Neuronal stem cell (in vitro differentiated cells): ENCODE measurements at regions not wholly inside any gene's neighbourhood (a gene's known extent, or its start where the extent isn't known, plus 50 kb on each side); places are given as distances from the start of the nearest gene placed in this dataset.

Experiments used
- DNase-seq: peaks from one replicate; pipeline ENCODE4 v3.0.0-alpha.2; 2013; ENCODE audit warnings: low spot score
- H2AFZ ChIP-seq: one replicate; pipeline ENCODE4 v1.6.1; 2013; ENCODE audit warnings: mild to moderate bottlenecking, low read length, inconsistent platforms
- H2AK5ac ChIP-seq: 2 replicates; pipeline ENCODE4 v1.6.1; 2013; ENCODE audit warnings: low read depth, mild to moderate bottlenecking, inconsistent platforms, low read length, moderate library complexity, mixed read lengths
- H2BK120ac ChIP-seq: 2 replicates; pipeline ENCODE4 v1.6.1; 2013; ENCODE audit warnings: low read depth, mild to moderate bottlenecking, inconsistent platforms, low read length, moderate library complexity, mixed read lengths
- H2BK12ac ChIP-seq: one replicate; pipeline ENCODE4 v1.6.1; 2013; ENCODE audit warnings: low read length, inconsistent platforms
- H2BK15ac ChIP-seq: 2 replicates; pipeline ENCODE4 v1.6.1; 2013; ENCODE audit warnings: mild to moderate bottlenecking, low read length, inconsistent platforms, mixed read lengths
- H2BK5ac ChIP-seq: one replicate; pipeline ENCODE4 v1.6.1; 2013; ENCODE audit warnings: inconsistent platforms, mild to moderate bottlenecking, low read length, moderate library complexity
- H3K14ac ChIP-seq: one replicate; pipeline ENCODE4 v1.6.1; 2013; ENCODE audit warnings: low read length, inconsistent platforms
- H3K18ac ChIP-seq: 2 replicates; pipeline ENCODE4 v1.6.1; 2013; ENCODE audit warnings: low read length, inconsistent platforms
- H3K23ac ChIP-seq: 2 replicates; pipeline ENCODE4 v1.6.1; 2013; ENCODE audit warnings: low read depth, mild to moderate bottlenecking, mixed read lengths, low read length, inconsistent platforms; ENCODE audit not compliant: poor library complexity
- H3K27ac ChIP-seq: replicated peaks from 3 replicates; pipeline ENCODE4 v1.5.1; 2013; ENCODE audit warnings: low read length, inconsistent platforms
- H3K27me3 ChIP-seq, 3 experiments: 2 replicates each; pipeline ENCODE4 v1.6.1; 2013; ENCODE audit warnings: low read length in 3 of 3, mild to moderate bottlenecking in 2 of 3, inconsistent platforms in 1 of 3, low read depth in 1 of 3, mixed read lengths in 1 of 3, moderate library complexity in 1 of 3; ENCODE audit not compliant: control insufficient read depth in 3 of 3, insufficient read depth in 3 of 3
- H3K36me3 ChIP-seq, 2 donors: replicated peaks in 1 of 2; 2 replicates each; pipeline ENCODE4 v1.6.1; 2013; ENCODE audit warnings: low read length in 2 of 2; ENCODE audit not compliant: control insufficient read depth in 2 of 2, insufficient read depth in 2 of 2
- H3K4ac ChIP-seq: 2 replicates; pipeline ENCODE4 v1.6.1; 2013; ENCODE audit warnings: inconsistent platforms, mild to moderate bottlenecking, low read length, moderate library complexity
- H3K4me1 ChIP-seq, 2 donors: 1 replicate in 1 of 2; 2 replicates in 1 of 2; pipeline ENCODE4 v1.6.1; 2013; ENCODE audit warnings: low read length in 2 of 2, low read depth in 1 of 2; ENCODE audit not compliant: control insufficient read depth in 2 of 2, insufficient read depth in 1 of 2
- H3K4me2 ChIP-seq: one replicate; pipeline ENCODE4 v1.6.1; 2013; ENCODE audit warnings: mild to moderate bottlenecking, low read length, inconsistent platforms; ENCODE audit not compliant: insufficient read depth, poor library complexity, severe bottlenecking
- H3K4me3 ChIP-seq, 2 donors: 2 replicates each; pipeline ENCODE4 v1.5.1; 2013; ENCODE audit warnings: low read length in 2 of 2, mild to moderate bottlenecking in 2 of 2, inconsistent platforms in 1 of 2, moderate library complexity in 1 of 2
- H3K79me1 ChIP-seq: one replicate; pipeline ENCODE4 v1.6.1; 2013; ENCODE audit warnings: low read depth, mild to moderate bottlenecking, inconsistent platforms, low read length, moderate library complexity
- H3K9ac ChIP-seq: one replicate; pipeline ENCODE4 v1.6.1; 2013; ENCODE audit warnings: mild to moderate bottlenecking, low read depth, low read length, inconsistent platforms; ENCODE audit not compliant: poor library complexity
- H3K9me3 ChIP-seq, 2 donors: replicated peaks in 1 of 2; 2 replicates each; pipeline versions ENCODE3 to v1.6.1; 2013; ENCODE audit warnings: low read length in 2 of 2, mild to moderate bottlenecking in 2 of 2, inconsistent platforms in 1 of 2, low read depth in 1 of 2, mixed read lengths in 1 of 2, moderate library complexity in 1 of 2; ENCODE audit not compliant: control insufficient read depth in 2 of 2, insufficient read depth in 1 of 2
- H4K8ac ChIP-seq: one replicate; pipeline ENCODE4 v1.6.1; 2013; ENCODE audit warnings: low read depth, mild to moderate bottlenecking, inconsistent platforms, low read length, moderate library complexity
- H4K91ac ChIP-seq: one replicate; pipeline ENCODE4 v1.6.1; 2013; ENCODE audit warnings: low read length, low read depth, mild to moderate bottlenecking, inconsistent platforms; ENCODE audit not compliant: poor library complexity
- WGBS, 2 donors: extraction: QIAGEN DNeasy Blood & Tissue Kit; methylation state at CpG; one replicate each; pipeline ENCODE4 v1.1.7; 2013; ENCODE audit warnings: missing lambda C conversion rate in 2 of 2, mixed read lengths in 1 of 2; ENCODE audit not compliant: insufficient read length in 2 of 2, insufficient replicate concordance in 1 of 2; ENCODE audit errors: extremely low coverage in 2 of 2; 5-methylcytosine and 5-hydroxymethylcytosine counted together

DNA sequence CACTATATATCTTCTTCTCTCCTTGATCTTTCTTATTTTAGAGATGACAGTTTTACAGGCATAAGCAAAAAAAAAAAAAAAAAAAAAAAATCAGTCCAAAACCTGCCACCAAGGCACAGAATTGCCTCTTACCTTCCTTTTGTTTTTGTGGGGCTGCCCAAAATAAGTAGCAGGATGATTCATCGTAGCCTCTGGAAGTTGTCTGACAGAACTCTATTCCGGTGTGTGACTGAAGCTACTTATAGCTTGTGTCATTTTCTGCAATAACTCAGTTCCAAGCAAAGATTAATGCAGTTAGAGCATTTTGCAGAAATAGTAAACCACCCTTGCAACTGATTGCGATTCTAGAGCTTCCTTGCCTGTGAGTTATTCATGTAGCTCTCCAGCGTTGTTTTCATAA, 186.8 kb downstream of the KIF2B start:
- Histone ChIP-seq H3K27ac (no peak overlapping the region), H3K23ac (no peak overlapping the region), H3K18ac (no peak overlapping the region), H3K4me2 (no peak overlapping the region), H3K79me1 (no peaks in the 10 kb centered on the region), H3K4me1 (no peaks in the 10 kb centered on the region), H3K9me3 (no peaks in the 10 kb centered on the region), H2BK120ac (no peak overlapping the region), H3K14ac (no peak overlapping the region), H2BK12ac (no peak overlapping the region), H2AK5ac (no peak overlapping the region), H3K9ac (no peak overlapping the region), H2BK5ac (no peak overlapping the region), H3K36me3 (no peaks in the 10 kb centered on the region), H2BK15ac (no peak overlapping the region), H3K4me3 (no peak overlapping the region), H2AFZ (no peak overlapping the region), H4K8ac (no peak overlapping the region), H3K27me3 (no peaks in the 10 kb centered on the region), H4K91ac (no peak overlapping the region), H3K4ac (no peak overlapping the region)
- no CpG with 5 or more reads among the region's 4 CpGs for WGBS, 2 donors
- DNase-seq, result no peak

DNA sequence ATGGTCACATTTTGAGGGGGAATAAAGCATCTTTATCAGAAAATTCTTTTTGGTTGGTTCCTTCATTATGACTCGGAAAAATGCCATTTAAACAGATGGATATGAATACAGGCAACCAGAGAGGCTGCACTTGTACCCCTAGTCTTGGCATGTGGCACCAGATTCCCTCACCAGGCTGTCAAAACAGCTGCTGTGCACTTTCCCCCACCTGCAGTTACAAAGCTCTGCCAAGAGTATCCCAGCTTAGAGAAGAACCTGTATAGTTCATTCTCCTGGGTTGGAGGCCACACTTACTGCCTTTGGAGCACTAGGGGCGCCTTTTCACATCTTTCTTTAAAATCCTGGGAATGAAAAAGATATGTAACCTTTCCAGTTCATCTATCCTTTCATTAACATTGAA, 190.3 kb downstream of the KIF2B start:
- H3K4me2 ChIP-seq, result no peak overlapping the region
- no peaks in the 10 kb centered on the region for H3K36me3 ChIP-seq
- no peak overlapping the region for H3K4ac ChIP-seq
- no peak overlapping the region for H2BK120ac ChIP-seq
- no CpG with 5 or more reads among the region's 2 CpGs for WGBS, 2 donors
- H2BK12ac ChIP-seq, result no peak overlapping the region
- no peaks in the 10 kb centered on the region for H3K27me3 ChIP-seq
- H4K91ac ChIP-seq, result no peak overlapping the region
- no peaks in the 10 kb centered on the region for H3K4me1 ChIP-seq
- H4K8ac ChIP-seq, result no peak overlapping the region
- no peak overlapping the region for H2AK5ac ChIP-seq
- H3K79me1 ChIP-seq, result no peaks in the 10 kb centered on the region
- H3K18ac ChIP-seq, result no peak overlapping the region
- H3K4me3 ChIP-seq, result no peak overlapping the region
- H3K14ac ChIP-seq, result no peak overlapping the region
- H2BK5ac ChIP-seq, result no peak overlapping the region
- no peak for DNase-seq
- no peaks in the 10 kb centered on the region for H3K9me3 ChIP-seq
- H3K9ac ChIP-seq, result no peak overlapping the region
- H3K23ac ChIP-seq, result no peak overlapping the region
- H2AFZ ChIP-seq, result no peak overlapping the region
- H3K27ac ChIP-seq, result no peak overlapping the region
- H2BK15ac ChIP-seq, result no peak overlapping the region

DNA sequence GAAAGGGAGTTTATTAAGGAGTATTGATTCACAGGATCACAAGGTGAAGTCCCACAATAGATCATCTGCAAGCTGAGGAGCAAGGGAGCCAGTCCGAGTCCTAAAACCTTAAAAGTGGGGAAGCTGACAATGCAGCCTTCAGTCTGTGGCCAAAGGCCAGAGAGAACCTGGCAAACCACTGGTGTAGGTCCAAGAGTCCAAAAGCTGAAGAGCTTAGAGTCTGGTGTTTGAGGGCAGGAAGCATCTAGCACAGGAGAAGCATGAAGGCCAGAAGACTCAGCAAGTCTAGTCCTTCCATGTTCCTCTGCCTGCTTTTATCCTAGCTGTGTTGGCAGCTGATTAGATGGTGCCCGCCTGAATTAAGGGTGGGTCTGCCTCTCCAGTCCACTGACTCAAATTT, 193.0 kb downstream of the KIF2B start:
- DNase-seq, result no peak
- Histone ChIP-seq H4K91ac (no peak overlapping the region), H4K8ac (no peak overlapping the region), H2BK15ac (no peak overlapping the region), H2AFZ (no peak overlapping the region), H3K9ac (no peak overlapping the region), H3K27ac (no peak overlapping the region), H3K4me1 (no peaks in the 10 kb centered on the region), H3K18ac (peak overlapping the region; percentile 4), H3K9me3 (no peaks in the 10 kb centered on the region), H3K27me3 (no peaks in the 10 kb centered on the region), H3K36me3 (no peaks in the 10 kb centered on the region), H3K23ac (no peak overlapping the region), H3K4me2 (no peak overlapping the region), H3K4ac (no peak overlapping the region), H2AK5ac (no peak overlapping the region), H2BK5ac (no peak overlapping the region), H2BK120ac (no peak overlapping the region), H3K14ac (no peak overlapping the region), H2BK12ac (no peak overlapping the region), H3K4me3 (no peak overlapping the region), H3K79me1 (no peaks in the 10 kb centered on the region)
- no CpG with 5 or more reads among the region's 2 CpGs for WGBS, 2 donors

DNA sequence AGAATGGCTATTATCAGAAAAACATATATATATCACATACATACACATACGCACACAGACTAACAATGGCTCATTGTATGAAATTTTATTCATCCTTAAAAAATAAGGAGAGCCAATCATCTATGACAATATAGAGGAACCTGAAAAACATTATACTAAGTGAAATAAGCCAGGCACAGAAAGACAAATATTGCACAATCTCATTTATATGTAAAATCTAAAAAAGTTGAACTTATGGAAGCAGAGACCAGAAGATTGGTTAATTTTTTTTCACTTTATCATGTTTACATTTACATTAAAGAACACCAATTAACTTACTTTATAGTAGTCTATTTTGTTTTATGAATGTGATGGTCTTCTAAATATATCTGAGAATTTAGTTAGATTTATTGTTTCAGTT, 198.7 kb downstream of the KIF2B start:
- H3K36me3 ChIP-seq, result no peaks in the 10 kb centered on the region
- H2BK15ac ChIP-seq, result no peak overlapping the region
- H3K9me3 ChIP-seq, result no peaks in the 10 kb centered on the region
- H2AFZ ChIP-seq, result no peak overlapping the region
- DNase-seq, result no peak
- no peak overlapping the region for H3K27ac ChIP-seq
- H4K8ac ChIP-seq, result no peak overlapping the region
- WGBS, 2 donors, result no CpG with 5 or more reads among the region's 1 CpG
- no peak overlapping the region for H4K91ac ChIP-seq
- no peak overlapping the region for H3K18ac ChIP-seq
- H3K9ac ChIP-seq, result no peak overlapping the region
- H3K4me3 ChIP-seq, result no peak overlapping the region
- H3K79me1 ChIP-seq, result no peaks in the 10 kb centered on the region
- no peak overlapping the region for H2BK120ac ChIP-seq
- no peak overlapping the region for H3K14ac ChIP-seq
- H3K27me3 ChIP-seq, result no peaks in the 10 kb centered on the region
- H3K23ac ChIP-seq, result no peak overlapping the region
- H2AK5ac ChIP-seq, result no peak overlapping the region
- H2BK12ac ChIP-seq, result no peak overlapping the region
- no peaks in the 10 kb centered on the region for H3K4me1 ChIP-seq
- no peak overlapping the region for H2BK5ac ChIP-seq
- H3K4me2 ChIP-seq, result no peak overlapping the region
- no peak overlapping the region for H3K4ac ChIP-seq
